CD4-positive, alpha-beta T cell treated with Interleukin-4 for 1 hour (primary cell): ENCODE measurements at regions not wholly inside any gene's neighbourhood (a gene's known extent, or its start where the extent isn't known, plus 50 kb on each side); places are given as distances from the start of the nearest gene placed in this dataset.
"Not testable (repeated sequence)": the region's sequence is repeated elsewhere in the genome, so short reads cannot be mapped to it uniquely, and the experiment has no call there.

Experiments
- DNase-seq, 2 donors: peaks; one replicate each; pipeline ENCODE4 v3.0.0-alpha.2; 2020 to 2022

DNA sequence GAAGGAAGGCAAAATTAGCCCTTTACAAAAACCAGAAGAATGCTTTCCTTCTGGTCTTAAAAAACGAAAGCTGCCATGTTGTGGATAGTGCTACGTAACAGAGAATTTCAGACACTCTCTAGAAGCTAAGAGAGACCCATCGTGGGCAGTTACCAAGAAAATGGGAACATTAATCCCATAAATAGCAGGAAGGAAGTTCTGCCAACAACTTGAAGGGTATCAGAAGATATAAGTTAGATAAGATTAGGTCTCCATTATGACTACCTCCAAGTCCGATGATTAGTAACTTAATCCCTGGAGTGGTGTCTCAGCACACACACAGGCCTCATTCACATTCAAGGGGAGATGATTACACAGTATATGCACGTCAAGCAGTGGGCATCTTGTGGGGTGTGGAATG is 115.7 kb upstream of the TRPC4 start:
- DNase-seq: no peak

DNA sequence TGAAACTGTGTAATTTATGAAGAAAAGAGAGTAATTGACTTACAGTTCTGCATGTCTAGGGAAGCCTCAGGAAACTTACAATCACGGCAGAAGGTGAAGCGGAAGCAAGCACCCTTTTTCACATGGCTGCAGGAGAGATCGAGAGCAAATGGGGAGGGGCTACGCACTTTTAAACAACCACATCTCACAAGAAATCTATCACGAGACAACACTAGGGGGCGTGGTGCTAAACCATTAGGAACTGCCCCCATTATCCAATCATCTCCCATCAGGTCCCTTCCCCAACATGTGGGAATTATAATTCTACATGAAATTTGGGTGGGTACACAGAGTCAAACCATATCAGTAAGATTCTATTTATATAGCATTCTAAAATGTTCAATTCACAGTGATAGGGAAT is 114.8 kb upstream of the TRPC4 start:
- no peak for DNase-seq

DNA sequence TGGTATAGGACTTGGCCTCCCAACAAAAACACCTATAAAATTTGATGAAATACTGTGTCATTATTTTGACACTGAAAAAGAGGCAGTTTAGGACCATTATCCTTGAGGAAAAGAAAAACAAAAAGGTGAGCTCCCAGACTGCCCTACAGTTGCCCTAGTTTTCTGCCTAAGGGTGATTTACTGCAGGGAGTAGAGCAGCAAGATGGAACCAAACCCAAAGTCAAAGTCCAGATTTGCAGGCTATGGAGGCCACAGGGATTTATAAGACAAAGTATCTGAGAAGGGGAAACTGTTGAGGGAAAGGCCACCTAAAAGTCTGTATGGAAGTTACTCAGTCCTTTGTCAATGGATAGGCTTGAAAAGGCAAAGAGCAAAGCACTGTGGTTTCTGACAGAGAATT is 112.4 kb upstream of the TRPC4 start:
- no peak for DNase-seq

DNA sequence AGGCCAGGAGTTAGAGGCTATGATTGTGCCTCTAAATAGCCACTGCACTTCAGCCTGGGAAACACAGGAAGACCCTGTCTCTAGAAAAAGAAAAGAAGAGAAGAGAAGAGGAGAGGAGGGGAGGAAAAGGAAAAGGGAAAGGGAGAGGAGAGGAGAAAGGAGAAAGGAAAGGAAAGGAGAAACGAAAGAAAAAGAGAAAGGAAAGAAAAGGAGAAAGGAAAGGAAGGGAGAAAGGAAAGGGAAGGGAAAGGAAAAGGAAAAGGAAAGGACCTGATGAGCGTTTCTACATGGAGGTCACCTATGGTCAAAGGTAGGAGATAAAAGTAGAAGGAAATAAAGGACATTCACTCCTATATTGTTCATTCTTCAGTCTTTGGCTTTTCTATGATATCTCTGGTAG is 109.1 kb upstream of the TRPC4 start:
- DNase-seq: no peak

DNA sequence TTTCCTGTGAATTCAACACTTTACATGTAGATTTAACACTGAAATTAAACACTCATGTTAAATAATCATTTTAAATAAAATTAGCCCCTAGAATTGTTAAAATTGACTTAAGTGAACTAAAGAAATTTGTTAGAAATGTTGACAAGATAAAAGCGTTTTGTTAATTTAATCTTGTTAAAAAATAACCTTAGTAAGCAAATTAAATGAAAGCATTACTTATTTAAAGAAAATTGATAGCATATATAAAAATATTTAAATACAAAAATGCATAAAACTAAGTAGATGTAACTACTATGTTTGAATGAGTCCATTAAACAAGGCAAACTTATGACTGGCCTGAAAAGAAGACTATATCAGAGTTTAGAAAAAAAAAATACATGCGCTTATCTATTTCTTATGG is 99.0 kb upstream of the TRPC4 start:
- no peak for DNase-seq

DNA sequence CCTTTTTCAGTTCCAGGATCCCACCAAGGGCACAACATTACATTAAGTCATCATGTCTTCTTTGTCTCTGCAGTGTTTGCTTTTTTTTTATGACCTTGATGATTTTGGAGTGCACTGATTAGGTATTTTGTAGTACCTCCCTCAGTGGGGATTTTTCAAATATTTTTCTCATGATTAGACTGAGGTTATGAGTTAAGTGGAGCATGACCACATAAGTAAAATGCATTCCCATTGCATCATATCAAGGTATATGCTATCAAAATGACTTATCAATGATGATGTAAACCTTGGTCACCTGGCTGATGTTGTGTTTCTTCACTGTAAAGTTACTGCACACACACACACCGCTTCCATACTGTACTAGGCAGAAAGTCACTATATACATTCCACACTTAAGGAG is 96.7 kb upstream of the TRPC4 start:
- DNase-seq: no peak

DNA sequence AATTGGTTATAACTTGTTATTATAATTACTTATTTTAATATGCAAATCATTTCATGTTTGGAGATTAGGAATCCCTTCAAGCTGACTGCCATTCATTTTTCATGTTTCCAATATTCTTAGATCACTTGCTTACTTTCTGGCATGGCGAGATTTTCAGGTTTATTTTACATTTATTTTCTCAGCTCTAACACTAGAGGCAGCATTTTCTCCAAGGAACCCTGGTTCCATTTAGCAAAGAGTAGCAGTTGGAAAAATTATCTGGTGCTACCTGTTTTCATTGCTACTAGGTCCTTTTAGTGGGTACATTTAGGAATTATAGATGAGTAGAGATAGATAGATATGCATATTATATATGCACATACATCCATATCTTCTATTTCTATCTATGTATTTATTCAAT is 90.9 kb upstream of the TRPC4 start:
- no peak for DNase-seq

DNA sequence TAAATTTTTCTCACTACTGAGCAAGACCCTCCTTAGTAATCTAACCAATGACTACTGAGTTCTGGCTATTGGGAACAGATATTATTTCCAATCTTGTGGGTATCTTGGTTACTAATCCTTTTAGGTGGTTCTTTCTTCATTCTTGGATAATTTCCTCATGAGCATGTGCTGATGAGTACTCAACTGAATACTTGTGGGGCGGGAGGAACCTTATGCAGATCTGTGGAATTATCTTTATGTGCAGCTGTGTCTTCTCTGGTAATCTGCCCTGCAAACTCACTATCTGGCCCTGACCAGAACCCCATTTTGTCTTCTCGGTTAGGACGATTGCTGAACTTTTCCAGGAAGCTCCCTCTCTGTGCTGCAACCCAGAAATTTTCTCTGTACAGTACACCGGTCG is 89.7 kb upstream of the TRPC4 start:
- no peak for DNase-seq

DNA sequence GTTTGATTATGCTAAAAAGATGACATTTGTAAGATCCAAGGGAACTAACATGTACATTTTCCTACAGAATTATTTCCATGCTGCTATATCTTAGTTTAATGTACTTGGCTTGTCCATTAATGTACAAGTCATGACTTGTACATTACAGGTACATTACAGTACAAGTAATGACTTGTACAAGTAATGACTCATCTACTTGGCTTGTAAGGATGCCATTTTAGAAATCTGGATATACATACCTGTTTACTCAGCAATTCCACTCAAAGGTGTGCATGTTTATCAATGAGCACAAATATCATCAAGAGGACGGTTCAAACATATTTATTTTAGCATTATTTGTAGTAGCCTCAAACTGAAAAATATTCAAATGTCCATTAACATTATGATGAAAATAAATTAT is 87.0 kb upstream of the TRPC4 start:
- no peak for DNase-seq

DNA sequence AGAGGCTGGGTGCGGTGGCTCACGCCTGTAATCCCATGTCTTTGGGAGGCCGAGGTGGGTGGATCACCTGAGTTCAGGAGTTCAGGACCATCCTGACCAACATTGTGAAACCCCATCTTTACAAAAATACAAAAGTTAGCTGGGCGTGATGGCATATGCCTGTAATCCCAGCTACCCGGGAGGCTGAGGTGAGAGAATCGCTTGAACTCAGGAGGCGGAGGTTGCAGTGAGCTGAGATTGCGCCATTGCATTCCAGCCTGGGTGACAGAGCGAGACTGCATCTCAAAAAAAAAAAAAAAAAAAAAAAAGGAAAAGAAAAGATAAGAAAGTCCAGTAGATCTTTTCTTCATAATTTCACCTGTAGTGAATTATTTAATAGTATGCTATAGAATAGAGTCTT is 85.0 kb upstream of the TRPC4 start:
- not testable (repeated sequence) for DNase-seq

DNA sequence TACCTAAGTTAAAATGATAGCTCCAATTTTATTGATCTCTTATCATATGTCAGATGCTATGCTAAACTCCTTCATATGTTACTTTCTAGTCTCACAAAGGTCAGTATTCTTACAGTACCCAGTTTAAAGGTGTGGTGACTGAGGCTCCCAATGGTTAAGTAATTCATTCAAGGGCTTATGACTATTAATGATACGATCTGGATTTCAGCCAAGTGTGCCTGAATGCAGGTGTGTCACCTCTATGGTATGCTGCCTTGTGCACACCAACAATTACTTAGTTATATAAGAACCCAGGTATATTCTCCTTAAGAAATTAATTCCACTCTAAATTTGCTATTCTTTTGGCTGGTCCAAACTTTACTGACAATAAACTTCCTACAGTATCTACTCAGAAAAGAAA is 84.6 kb upstream of the TRPC4 start:
- no peak for DNase-seq

DNA sequence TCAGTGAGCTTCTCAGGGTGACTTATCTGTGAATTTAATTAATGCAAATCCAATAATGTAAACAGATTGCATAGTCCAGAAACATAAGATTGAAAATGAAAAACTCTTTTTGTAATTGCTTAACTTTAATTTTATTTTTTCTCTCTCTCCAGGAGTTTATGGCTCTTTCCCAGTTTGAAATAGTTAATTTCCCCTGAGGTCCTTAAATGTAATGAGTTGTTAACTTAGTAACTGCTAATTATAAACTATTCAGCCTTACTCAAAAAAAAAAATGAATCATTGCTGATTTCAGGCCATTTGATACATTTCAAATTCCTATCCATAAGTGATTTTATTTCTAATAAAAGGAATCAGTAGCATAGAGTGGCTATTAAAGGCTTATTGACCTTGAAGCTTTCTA is 84.1 kb upstream of the TRPC4 start:
- no peak for DNase-seq

DNA sequence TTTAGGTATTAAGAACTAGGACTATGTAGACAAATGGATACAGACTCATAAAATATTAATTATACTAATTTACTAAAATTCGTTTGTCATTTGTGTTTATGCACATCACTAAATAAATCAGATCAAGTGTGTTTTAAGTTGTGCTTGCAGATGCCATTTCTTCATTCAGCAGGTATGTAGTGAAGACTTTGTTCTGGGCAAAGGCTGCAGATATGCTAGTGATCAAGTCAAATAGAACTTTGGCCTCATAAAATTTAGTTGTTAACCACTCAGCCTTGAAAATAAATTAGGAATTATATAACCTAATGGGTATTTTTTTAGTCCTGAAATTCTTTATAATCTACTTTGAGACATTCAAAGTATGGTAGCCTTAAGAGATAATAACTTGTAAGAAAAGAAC is 80.4 kb upstream of the TRPC4 start:
- DNase-seq: no peak

DNA sequence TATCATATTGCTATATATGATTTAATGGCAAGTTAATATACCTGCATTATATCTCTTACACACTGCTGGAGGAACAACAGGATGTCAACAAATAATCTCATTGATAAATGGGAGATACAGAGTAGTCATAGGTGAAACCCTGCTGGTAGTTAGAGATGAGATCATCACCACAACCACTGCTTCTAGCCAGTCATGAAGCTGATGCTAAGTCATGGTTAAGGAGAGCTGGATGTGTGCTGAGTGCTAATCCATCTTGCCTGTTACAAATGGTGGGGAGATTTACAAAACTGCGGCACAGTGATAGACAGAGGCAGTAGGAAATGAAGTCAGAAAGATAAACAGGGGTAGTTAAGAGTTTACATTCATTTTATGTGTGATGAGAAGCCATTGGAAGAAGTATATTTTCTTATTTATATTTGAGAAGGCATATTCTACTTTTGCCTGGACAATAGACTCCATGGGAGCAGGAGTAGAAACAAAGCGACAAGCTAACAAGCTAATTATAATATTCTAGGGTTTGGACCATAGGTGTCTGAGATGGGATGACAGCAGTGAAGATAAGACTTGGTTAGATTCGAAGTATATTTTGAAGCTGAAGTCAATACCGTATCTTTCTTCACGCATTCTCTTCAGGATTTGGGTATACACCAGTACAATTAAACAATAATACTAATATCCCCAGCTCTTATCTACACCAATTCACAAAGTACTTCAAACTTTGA is 78.0 kb upstream of the TRPC4 start:
- DNase-seq: no peak

DNA sequence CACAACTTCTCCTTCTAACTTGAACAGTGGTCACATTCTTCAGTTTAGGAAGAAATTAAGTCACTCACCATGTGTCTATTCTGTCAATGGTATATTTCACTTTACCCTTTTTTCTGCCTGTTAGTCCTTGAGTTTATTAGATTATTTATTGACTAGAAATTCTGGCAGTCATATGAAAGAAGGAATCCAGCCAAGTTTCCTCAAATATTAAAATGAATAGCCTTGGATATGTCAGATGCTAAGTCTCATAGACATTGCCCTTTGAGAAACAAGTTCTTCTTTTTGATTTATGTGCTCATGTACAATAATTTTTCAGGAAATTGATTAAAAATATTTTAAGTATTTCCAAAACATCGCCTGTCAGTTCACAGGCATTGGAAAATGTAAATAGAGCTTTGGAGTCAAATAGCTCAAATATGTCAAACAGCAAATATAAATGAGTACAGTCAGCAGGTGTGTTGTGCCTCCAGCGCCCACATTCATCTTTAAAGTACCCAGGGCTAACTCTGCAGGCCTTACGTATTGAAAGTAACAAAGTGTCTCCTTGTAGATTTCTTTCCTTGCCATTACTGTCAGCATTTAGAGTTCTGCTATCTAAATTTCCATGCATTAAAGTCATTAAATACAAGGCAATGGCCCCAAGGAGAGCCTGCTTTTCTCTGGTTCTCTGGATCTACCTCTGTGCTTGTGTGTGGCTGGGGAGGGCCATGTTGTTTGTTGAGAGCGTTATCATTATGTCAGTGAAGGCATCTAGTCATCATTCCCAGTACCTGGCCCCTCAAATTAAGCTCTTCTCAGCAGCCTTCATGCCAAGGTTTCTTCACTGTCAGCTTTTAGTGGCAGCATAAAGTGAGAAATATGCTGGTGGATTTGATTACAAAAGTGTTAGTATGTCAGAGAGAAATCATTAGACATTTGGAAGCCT is 76.3 kb upstream of the TRPC4 start:
- no peak for DNase-seq

DNA sequence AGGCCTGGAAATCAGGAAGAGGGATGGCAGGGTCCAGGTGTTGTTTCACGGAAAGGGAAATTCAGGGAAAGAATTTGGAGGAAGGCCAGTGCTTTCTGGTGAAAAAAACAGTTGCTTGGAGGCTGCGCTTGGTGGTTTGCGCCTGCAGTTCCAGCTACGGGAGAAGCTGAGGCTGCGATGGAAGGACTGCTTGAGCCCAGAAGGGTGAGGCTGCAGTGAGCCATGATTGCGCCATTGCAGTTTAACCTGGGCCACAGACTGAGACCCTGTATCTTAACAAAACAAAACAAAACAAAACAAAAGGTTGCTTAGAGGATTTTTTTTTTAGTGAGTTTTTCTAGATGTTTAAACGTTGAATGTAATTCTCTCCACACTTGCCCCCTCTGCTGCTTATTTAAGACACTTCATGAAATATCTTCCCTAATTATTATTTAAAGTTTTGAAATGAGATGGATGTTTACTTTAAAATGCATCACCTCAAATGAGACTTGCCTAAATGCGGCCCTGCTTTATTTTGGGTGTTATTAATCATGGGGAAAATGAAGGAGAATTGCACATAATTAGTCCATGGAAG is 75.4 kb upstream of the TRPC4 start:
- no peak for DNase-seq

DNA sequence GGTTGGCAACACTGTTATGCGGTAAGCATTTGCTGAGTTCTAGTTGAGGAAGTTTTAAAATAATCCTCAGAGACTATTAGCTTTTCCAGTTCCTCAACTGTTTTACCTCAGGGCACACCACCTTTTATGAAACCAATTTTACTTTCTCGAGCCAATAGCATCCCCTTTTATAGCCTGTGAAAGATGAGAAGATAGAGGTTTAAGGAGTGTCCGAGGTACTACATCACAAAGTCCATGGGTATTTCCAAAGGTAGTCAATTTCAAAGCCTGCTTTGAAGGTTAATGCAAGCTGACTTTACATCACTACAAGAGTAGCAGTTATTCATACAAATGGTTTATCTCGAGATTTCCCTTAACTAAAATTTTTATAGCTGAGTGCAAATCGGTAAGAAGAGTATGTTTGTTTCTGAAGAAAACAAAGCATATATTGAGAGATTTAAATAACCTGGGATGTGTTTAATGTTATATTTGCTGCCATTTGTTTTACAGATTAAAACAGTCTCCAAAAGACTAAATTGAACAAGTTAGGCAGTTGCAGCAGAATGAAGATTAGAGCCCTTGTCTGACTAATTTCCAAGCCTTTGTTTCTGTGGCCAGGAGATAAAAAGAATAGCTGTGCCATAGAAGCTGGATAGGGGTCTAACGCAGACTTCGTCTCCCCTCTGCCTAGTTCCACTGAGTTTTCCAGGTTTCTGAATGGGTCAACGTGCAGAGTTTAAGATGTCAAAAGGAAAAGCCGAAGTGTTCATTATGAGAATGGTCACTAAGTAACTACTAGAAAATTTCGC is 74.7 kb upstream of the TRPC4 start:
- DNase-seq: no peak

DNA sequence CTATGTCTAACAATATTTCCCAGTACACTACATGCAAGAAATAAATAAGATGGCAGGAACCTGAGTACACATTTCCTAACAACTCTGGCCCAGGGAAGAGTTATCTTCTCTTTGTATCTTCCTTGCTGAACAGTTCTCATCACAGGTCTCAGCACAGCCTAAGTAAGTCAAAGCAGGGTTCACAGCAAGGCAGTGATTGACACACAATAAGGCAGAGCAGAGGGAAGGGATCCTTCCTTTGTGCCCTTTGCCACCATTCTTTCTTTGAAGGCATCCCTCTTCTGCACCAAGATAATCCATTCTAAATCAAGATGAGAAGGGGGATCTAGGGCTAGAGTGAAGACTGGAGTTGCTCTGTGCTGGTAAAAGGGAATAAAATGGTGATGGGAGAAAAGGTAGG is 73.4 kb upstream of the TRPC4 start:
- no peak for DNase-seq

DNA sequence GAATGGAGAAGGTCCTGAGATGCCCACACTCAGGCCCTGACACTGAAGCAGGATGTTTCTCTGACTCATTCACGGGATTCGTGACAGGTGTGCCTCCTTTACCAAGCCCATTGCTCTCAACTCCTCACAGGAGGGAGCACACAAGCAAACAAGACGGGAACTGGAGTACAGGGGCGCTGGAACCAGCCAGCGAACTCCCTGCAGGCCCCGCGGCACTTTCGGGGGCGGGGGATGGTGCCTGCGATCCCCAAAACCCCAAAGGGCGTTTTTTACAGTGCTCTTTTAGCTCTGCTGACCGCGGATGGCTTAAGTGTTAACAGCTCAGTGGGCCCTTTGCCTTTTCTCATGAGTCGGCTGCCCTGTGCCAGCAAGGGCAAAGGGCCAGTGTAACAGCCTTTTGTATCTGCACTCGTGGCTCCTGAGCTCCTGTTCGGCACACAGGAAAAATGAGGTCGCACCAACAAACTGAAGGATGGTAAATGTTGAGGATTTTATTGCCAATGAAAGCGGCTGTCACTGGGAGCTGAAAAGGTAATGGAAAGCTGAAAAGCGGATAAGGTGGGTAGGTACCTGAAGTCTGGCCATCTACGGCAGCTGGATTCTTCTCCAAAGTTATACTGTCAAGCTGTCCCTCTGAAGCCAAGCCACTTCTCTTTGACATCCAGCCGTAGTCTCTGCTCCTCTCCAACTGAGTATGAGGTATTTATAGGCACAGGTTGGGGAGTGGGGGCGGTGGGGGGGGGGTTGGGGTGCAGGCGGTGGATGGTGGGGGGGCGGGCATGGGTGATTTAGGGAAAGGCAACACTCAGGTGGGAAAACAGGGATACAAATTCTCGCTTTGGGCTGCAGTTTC is 65.0 kb upstream of the TRPC4 start:
- DNase-seq: no peak

DNA sequence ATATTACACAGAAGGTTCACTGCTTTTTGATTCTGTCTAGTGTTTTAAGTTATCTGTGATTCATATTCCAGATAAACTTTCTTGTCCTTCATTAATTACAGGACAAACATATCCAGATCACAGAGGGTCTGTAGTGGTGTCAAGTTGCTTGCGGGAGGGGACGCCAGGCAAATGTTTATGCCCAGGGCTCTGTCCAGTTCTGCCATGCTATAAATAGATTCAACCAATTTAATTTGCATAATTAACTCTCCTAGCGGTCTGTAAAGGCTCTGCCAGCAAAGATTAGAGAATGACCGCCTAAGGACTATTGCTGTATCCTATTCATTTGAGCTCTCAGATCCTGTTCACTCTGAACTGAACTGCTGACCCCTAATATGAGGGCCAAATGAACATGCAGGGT is 59.7 kb upstream of the TRPC4 start:
- no peak for DNase-seq

DNA sequence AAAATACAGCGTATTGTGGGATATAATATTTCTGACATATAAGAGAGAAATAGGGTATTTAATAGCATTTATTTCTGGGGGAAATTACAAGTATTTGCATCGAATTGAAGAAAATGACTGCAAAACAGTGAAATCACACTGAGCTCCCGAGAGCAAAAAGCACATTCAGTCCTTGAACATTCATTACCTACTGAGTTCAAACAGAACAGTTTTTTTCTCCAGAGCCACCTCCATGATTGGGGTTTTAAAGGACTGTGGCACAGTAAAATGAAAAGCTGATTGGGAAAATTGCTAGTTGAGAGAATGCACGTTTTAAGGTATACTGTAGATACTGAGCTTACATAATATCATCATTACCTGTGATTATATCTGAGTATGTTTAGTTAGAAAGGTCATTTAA is 58.0 kb upstream of the TRPC4 start:
- no peak for DNase-seq

DNA sequence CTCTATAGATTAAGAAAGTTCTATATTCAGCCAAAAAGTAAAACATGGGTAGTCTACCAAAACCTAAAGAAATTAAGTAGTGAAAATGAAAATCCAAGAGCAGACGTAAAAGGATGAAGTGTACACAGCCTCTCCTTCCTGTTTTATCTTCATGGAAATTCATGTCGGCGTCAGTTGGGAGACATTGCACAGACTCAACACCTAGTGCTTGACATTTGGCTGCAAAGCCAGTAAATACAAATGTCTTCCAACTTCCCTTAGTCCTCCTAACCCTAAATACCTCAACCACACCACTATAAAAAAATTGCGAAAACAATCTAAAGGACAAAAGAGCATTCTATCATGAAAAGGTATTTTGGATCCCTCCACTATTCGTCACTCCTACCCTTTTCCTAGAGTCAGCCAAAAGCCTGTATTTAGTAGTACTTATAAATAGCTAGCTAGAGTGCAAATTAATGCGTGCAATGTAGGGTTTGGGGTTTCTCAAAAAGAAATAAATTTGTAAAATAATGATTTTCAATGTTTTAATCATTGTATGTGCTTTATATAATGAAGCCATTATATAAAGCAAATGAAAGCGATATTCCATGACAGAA is 56.4 kb upstream of the TRPC4 start:
- DNase-seq: no peak
